GM12878 (cell line): ENCODE measurements at regions not wholly inside any gene's neighbourhood (a gene's known extent, or its start where the extent isn't known, plus 50 kb on each side); places are given as distances from the start of the nearest gene placed in this dataset.
A peak's percentile ranks its signal among the peaks of the same experiment; 100 is the strongest.

Source experiments
- ATAC-seq: fragments of 200-7000 bp; cut with Tn5 transposase; 3 replicates; pipeline ENCODE4 v1.9.1; 2020; ENCODE audit warnings: mild to moderate bottlenecking, moderate library complexity
- BruUV-seq: library from RNA; stranded (reverse); fragments of 400-500 nt; replicated peaks from 2 replicates; lab custom pipeline; 2021; lab: Mats Ljungman, UMichigan
- CTCF ChIA-PET: fragments of 300-600 bp; sonication (Branson Sonifier 250); formaldehyde crosslinking; extraction: SDS; loops from one replicate; lab custom pipeline; 2021; ENCODE audit warnings: inconsistent platforms; lab: Yijun Ruan, JAX
- POLR2A ChIA-PET: fragments of 350-600 bp; formaldehyde crosslinking; extraction: SDS; loops from one replicate; lab custom pipeline; 2021; ENCODE audit warnings: inconsistent platforms; lab: Charles Lee
- RAD21 ChIA-PET: fragments of 300-600 bp; sonication (Branson Sonifier 250); formaldehyde crosslinking; loops from one replicate; lab custom pipeline; 2023; ENCODE audit warnings: antibody characterized with exemption; ENCODE audit not compliant: unreplicated experiment; lab: Charles Lee
- SMC1A ChIA-PET: fragments of 300-600 bp; sonication (Branson Sonifier 250); formaldehyde crosslinking; loops from one replicate; lab custom pipeline; 2023; ENCODE audit not compliant: unreplicated experiment, uncharacterized antibody; lab: Charles Lee
- DNase-seq: peaks from one replicate; pipeline ENCODE4 v3.0.0-alpha.2; 2011; ENCODE audit warnings: low read depth, low spot score
- FAIRE-seq: peaks from 3 replicates; lab custom pipeline; 2011; peaks lifted over from hg19 to GRCh38; lab: Jason Lieb, UNC
- H2AFZ ChIP-seq: 2 replicates; pipeline ENCODE4 v1.6.0; 2011; ENCODE audit warnings: low read depth, low read length, control low read depth; ENCODE audit not compliant: control insufficient read depth
- H3K27ac ChIP-seq: 2 replicates; pipeline ENCODE4 v1.5.1; 2011; ENCODE audit warnings: control low read depth; ENCODE audit not compliant: control insufficient read depth, insufficient read depth
- H3K27me3 ChIP-seq, 2 experiments: replicated peaks in 1 of 2; 2 replicates each; pipeline versions ENCODE4 v1.6.0 to v1.6.1; 2011; ENCODE audit warnings: low read length in 1 of 2; ENCODE audit not compliant: control insufficient read depth in 2 of 2, insufficient read depth in 2 of 2
- H3K36me3 ChIP-seq, 2 experiments: 2 replicates each; pipeline ENCODE4 v1.5.1; 2011; ENCODE audit warnings: low read length in 1 of 2; ENCODE audit not compliant: control insufficient read depth in 2 of 2, insufficient read depth in 2 of 2
- H3K4me1 ChIP-seq: 2 replicates; pipeline ENCODE4 v1.6.1; 2011; ENCODE audit warnings: mild to moderate bottlenecking, low read length, moderate library complexity, mixed read lengths; ENCODE audit not compliant: control insufficient read depth, insufficient read depth
- H3K4me2 ChIP-seq: 2 replicates; pipeline ENCODE4 v1.6.0; 2011; ENCODE audit warnings: control low read depth; ENCODE audit not compliant: control insufficient read depth, insufficient read depth
- H3K4me3 ChIP-seq: fragments of 200-600 bp; sonication (generic); 2 replicates; pipeline ENCODE4 v1.5.1; 2016
- H3K79me2 ChIP-seq: 2 replicates; pipeline ENCODE4 v1.6.0; 2011; ENCODE audit warnings: low read length; ENCODE audit not compliant: control insufficient read depth, insufficient read depth
- H3K9ac ChIP-seq: 2 replicates; pipeline ENCODE4 v1.8.0; 2011; ENCODE audit warnings: low read length, control low read depth, mixed read lengths; ENCODE audit not compliant: control insufficient read depth, insufficient read depth
- H3K9me3 ChIP-seq: replicated peaks from 3 replicates; pipeline ENCODE4 v1.5.1; 2011; ENCODE audit warnings: mild to moderate bottlenecking, low read length; ENCODE audit not compliant: control insufficient read depth, insufficient read depth
- H4K20me1 ChIP-seq: 2 replicates; pipeline ENCODE4 v1.6.0; 2011; ENCODE audit not compliant: control insufficient read depth, insufficient read depth
- CHD2 ChIP-seq: IDR thresholded peaks from 2 replicates; pipeline ENCODE4 v1.6.1; 2011; ENCODE audit warnings: low read depth, low read length, improper control_type of control experiment, borderline replicate concordance
- EED ChIP-seq: sonication (generic); IDR thresholded peaks from 2 replicates; pipeline ENCODE4 v1.6.1; 2016; ENCODE audit warnings: antibody characterized with exemption, low read depth
- EP300 ChIP-seq, 2 experiments: fragments of 150-350 bp in 1 of 2; IDR thresholded peaks; 2 replicates each; pipeline ENCODE4 v1.6.1; 2011 to 2012; ENCODE audit warnings: low read depth in 2 of 2, low read length in 2 of 2, borderline replicate concordance in 1 of 2, improper control_type of control experiment in 1 of 2, inconsistent platforms in 1 of 2; ENCODE audit not compliant: control insufficient read depth in 1 of 2
- IKZF1 ChIP-seq: fragments of 450-650 bp; conservative IDR thresholded peaks from 2 replicates; pipeline ENCODE4 v1.6.1; 2017; ENCODE audit warnings: antibody characterized with exemption, mild to moderate bottlenecking
- IRF4 ChIP-seq: IDR thresholded peaks from 2 replicates; pipeline ENCODE4 v1.6.1; 2011; ENCODE audit warnings: low read depth, low read length
- KAT2A ChIP-seq: conservative IDR thresholded peaks from 2 replicates; pipeline ENCODE4 v1.6.1; 2011; ENCODE audit warnings: low read depth, low read length; ENCODE audit not compliant: control insufficient read depth
- LARP7 ChIP-seq: fragments of 450-650 bp; IDR thresholded peaks from 2 replicates; pipeline ENCODE4 v1.6.1; 2017; ENCODE audit warnings: mild to moderate bottlenecking
- MAX ChIP-seq: IDR thresholded peaks from 2 replicates; pipeline ENCODE4 v1.6.1; 2012; ENCODE audit warnings: low read depth, low read length, improper control_type of control experiment
- MLLT1 ChIP-seq: fragments of 450-650 bp; IDR thresholded peaks from 2 replicates; pipeline ENCODE4 v1.6.1; 2016; ENCODE audit warnings: mild to moderate bottlenecking
- NBN ChIP-seq: fragments of 450-650 bp; IDR thresholded peaks from 2 replicates; pipeline ENCODE4 v1.6.1; 2016
- NFYB ChIP-seq: IDR thresholded peaks from 2 replicates; pipeline ENCODE4 v1.6.1; 2011; ENCODE audit warnings: low read depth, mild to moderate bottlenecking, low read length, improper control_type of control experiment, moderate library complexity; ENCODE audit not compliant: insufficient read depth
- POLR2AphosphoS5 ChIP-seq: IDR thresholded peaks from 2 replicates; pipeline ENCODE4 v1.6.1; 2011; ENCODE audit warnings: mild to moderate bottlenecking, low read length, inconsistent platforms
- PRDM15 ChIP-seq: fragments of 450-650 bp; formaldehyde crosslinking; IDR thresholded peaks from 2 replicates; pipeline ENCODE4 v1.4.0; 2020; ENCODE audit warnings: mild to moderate bottlenecking, moderate library complexity
- RUNX3 ChIP-seq: IDR thresholded peaks from 2 replicates; pipeline ENCODE4 v1.6.1; 2012; ENCODE audit warnings: low read length, inconsistent platforms
- SIX5 ChIP-seq: IDR thresholded peaks from 2 replicates; pipeline ENCODE4 v1.6.1; 2011; ENCODE audit warnings: mild to moderate bottlenecking, low read depth, low read length, moderate library complexity; ENCODE audit not compliant: severe bottlenecking
- SMARCA5 ChIP-seq: fragments of 450-650 bp; IDR thresholded peaks from 2 replicates; pipeline ENCODE4 v1.6.1; 2017; ENCODE audit warnings: mild to moderate bottlenecking
- SUPT20H ChIP-seq: IDR thresholded peaks from 2 replicates; pipeline ENCODE4 v1.6.1; 2011; ENCODE audit warnings: low read depth, mild to moderate bottlenecking, low read length, moderate library complexity, borderline replicate concordance; ENCODE audit not compliant: control insufficient read depth
- ZNF622 ChIP-seq: fragments of 450-650 bp; IDR thresholded peaks from 2 replicates; pipeline ENCODE4 v1.6.1; 2017; ENCODE audit warnings: mild to moderate bottlenecking, inconsistent platforms
- WGBS: methylation state at CpG from one replicate; pipeline ENCODE4 v1.1.6; 2016; ENCODE audit warnings: low lambda C conversion rate; ENCODE audit not compliant: insufficient replicate concordance, insufficient coverage; ENCODE audit errors: missing lambda C conversion rate; 5-methylcytosine and 5-hydroxymethylcytosine counted together
- in situ Hi-C: fragments of 300-500 bp; cut with MboI; formaldehyde crosslinking; loops from 9 replicates; pipeline ENCODE4 v1.14.3; 2018; ENCODE audit warnings: mixed read lengths
- intact Hi-C: fragments of 100-400 bp; cut with micrococcal nuclease; formaldehyde crosslinking; loops from one replicate; pipeline ENCODE4 v1.14.2; 2022; ENCODE audit not compliant: unreplicated experiment

- TF ChIP-seq EP300 (IDR thresholded peaks at IDR 0.05; ENCODE audit: borderline replicate concordance in 1 of 2, control insufficient read depth in 1 of 2, low read depth in 2 of 2, low read length in 2 of 2) = no peak
Observed at GRCh38 chr15:38696790-38697495, 132.3 kb upstream of the RASGRP1 start (continued).

GRCh38 chr15:38698254-38698653, 133.6 kb upstream of the RASGRP1 start:
- H2AFZ ChIP-seq = peak overlapping the region; percentile 59
- no peak overlapping the region for H3K4me3 ChIP-seq
- no peaks in the 10 kb centered on the region for H3K27me3 ChIP-seq
- no peaks in the 10 kb centered on the region for H4K20me1 ChIP-seq
- TF ChIP-seq PRDM15 (CRISPR knock-in tag) (no peak), MLLT1 (no peak), SUPT20H (no peak), SIX5 (no peak), POLR2AphosphoS5 (no peak), ZNF622 (no peak), LARP7 (no peak), IKZF1 (peak; percentile 58), NFYB (no peak), KAT2A (no peak), IRF4 (no peak), SMARCA5 (no peak), RUNX3 (peak; percentile 40; the same call in 1 of the 2 replicates), NBN (no peak), EED (peak; percentile 72), CHD2 (no peak), MAX (no peak)
- DNase-seq (no peak), ATAC-seq (no peak), FAIRE-seq (no peak)
- H3K9me3 ChIP-seq = no peaks in the 10 kb centered on the region
- H3K4me2 ChIP-seq = peak overlapping the region; percentile 20; the same call in 1 of the 2 replicates
- H3K4me1 ChIP-seq = peaks cover 19% of the 10 kb centered on the region
- no peak overlapping the region for H3K9ac ChIP-seq
- ChIA-PET POLR2A (interaction anchor here (1.2 to 3.4 kb wide), 4 partner anchors 10 to 143 kb away, joined by 3 to 21 read pairs (median 5); no protein-coding TSS in a partner anchor), SMC1A (interaction anchor here (0.6 to 11.9 kb wide), 30 partner anchors 11 to 940 kb away, joined by 3 to 249 read pairs (median 6); partner anchors contain the start of gene FAM98B), CTCF (interaction anchor here (0.6 to 15.3 kb wide), 35 partner anchors 8 to 700 kb away, joined by 3 to 386 read pairs (median 9); partner anchors contain the start of gene FAM98B), RAD21 (interaction anchor here (0.9 to 8.9 kb wide), 14 partner anchors 9 to 257 kb away, joined by 3 to 224 read pairs (median 29); partner anchors contain the start of gene FAM98B)
- no TSS peak for BruUV-seq
- intact Hi-C loops (loop anchor here (5.0 kb wide), 1 partner anchor 701 kb away; no protein-coding TSS in a partner anchor), in situ Hi-C loops (loop anchor here (10.0 kb wide), 2 partner anchors 253 to 703 kb away; no protein-coding TSS in a partner anchor)
- no peak overlapping the region; the same call in 1 of the 2 replicates for H3K27ac ChIP-seq
- WGBS = 36% methylated on average over 4 of the region's 4 CpGs
- H3K36me3 ChIP-seq = no peaks in the 10 kb centered on the region
- H3K79me2 ChIP-seq = no peaks in the 10 kb centered on the region
